HCT116 (cell line): ENCODE measurements at regions not wholly inside any gene's neighbourhood (a gene's known extent, or its start where the extent isn't known, plus 50 kb on each side); places are given as distances from the start of the nearest gene placed in this dataset.

Experiments used
- ATAC-seq: fragments of 200-7000 bp; cut with Tn5 transposase; 2 replicates; pipeline ENCODE4 v1.9.1; 2020; ENCODE audit warnings: mild to moderate bottlenecking, moderate library complexity
- BruUV-seq: library from RNA; stranded (reverse); fragments of 400-500 nt; replicated peaks from 2 replicates; lab custom pipeline; 2021; lab: Mats Ljungman, UMichigan
- CTCF ChIA-PET: fragments of 300-600 bp; sonication (Branson Sonifier 250); formaldehyde crosslinking; loops from one replicate; lab custom pipeline; 2021; ENCODE audit warnings: antibody characterized with exemption; lab: Charles Lee
- POLR2A ChIA-PET: fragments of 300-600, 350-600 bp; sonication (Branson Sonifier 250); formaldehyde crosslinking; loops from one replicate; lab custom pipeline; 2021; ENCODE audit warnings: antibody characterized with exemption; lab: Charles Lee
- RAD21 ChIA-PET, 2 experiments: fragments of 300-600 bp; sonication (Branson Sonifier 250); formaldehyde crosslinking; loops; one replicate each; lab custom pipeline; 2023; ENCODE audit warnings: low total read pairs in 2 of 2; ENCODE audit not compliant: uncharacterized antibody in 2 of 2, unreplicated experiment in 2 of 2, low non-redundant PET in 1 of 2; lab: Charles Lee
- DNase-seq: peaks from one replicate; pipeline ENCODE4 v3.0.0-alpha.2; 2010; ENCODE audit warnings: low read depth, low spot score
- H2AFZ ChIP-seq: fragments of 200-600 bp; shearing (Covaris generic), sonication (generic); 2 replicates; pipeline ENCODE4 v1.6.1; 2017; ENCODE audit warnings: low read depth, mixed run types, mixed read lengths, antibody characterized with exemption, low read length; ENCODE audit not compliant: poor library complexity, severe bottlenecking
- H3K27ac ChIP-seq: 2 replicates; pipeline ENCODE4 v1.5.1; 2012; ENCODE audit warnings: low read depth, low read length
- H3K27me3 ChIP-seq: fragments of 200-600 bp; sonication (generic); 2 replicates; pipeline ENCODE4 v1.6.1; 2016; ENCODE audit warnings: mixed run types, low read length, mixed read lengths; ENCODE audit not compliant: insufficient read depth
- H3K36me3 ChIP-seq, 2 experiments: fragments of 200-500 bp in 1 of 2; fragments of 200-600 bp in 1 of 2; sonication (Bioruptor generic) in 1 of 2; sonication (generic) in 1 of 2; 2 replicates each; pipeline versions ENCODE4 v1.5.1 to v1.6.1; 2014 to 2016; ENCODE audit warnings: low read length in 2 of 2, inconsistent platforms in 1 of 2, mixed read lengths in 1 of 2, mixed run types in 1 of 2; ENCODE audit not compliant: insufficient read depth in 2 of 2, control insufficient read depth in 1 of 2
- H3K4me1 ChIP-seq, 2 experiments: fragments of 200-600 bp in 1 of 2; sonication (generic) in 1 of 2; 2 replicates each; pipeline versions ENCODE4 v1.5.1 to v1.6.1; 2012 to 2017; ENCODE audit warnings: low read length in 2 of 2, inconsistent platforms in 1 of 2, mild to moderate bottlenecking in 1 of 2, mixed read lengths in 1 of 2, mixed run types in 1 of 2, moderate library complexity in 1 of 2; ENCODE audit not compliant: insufficient read depth in 2 of 2, control insufficient read depth in 1 of 2
- H3K4me2 ChIP-seq: fragments of 200-600 bp; sonication (generic); 2 replicates; pipeline ENCODE4 v1.6.1; 2017; ENCODE audit warnings: mixed run types, low read length, mixed read lengths
- H3K4me3 ChIP-seq, 2 experiments: fragments of 200-600 bp in 1 of 2; sonication (generic) in 1 of 2; replicated peaks in 1 of 2; 2 replicates each; pipeline ENCODE4 v1.5.1; 2011 to 2016; ENCODE audit warnings: low read length in 2 of 2, control low read depth in 1 of 2, low read depth in 1 of 2, mild to moderate bottlenecking in 1 of 2, mixed read lengths in 1 of 2, mixed run types in 1 of 2
- H3K79me2 ChIP-seq: fragments of 200-600 bp; sonication (generic); 2 replicates; pipeline ENCODE4 v1.6.1; 2017; ENCODE audit warnings: mild to moderate bottlenecking, mixed run types, low read length, moderate library complexity, mixed read lengths; ENCODE audit not compliant: insufficient read depth
- H3K9ac ChIP-seq: fragments of 200-600 bp; sonication (generic); 2 replicates; pipeline ENCODE4 v1.6.1; 2016; ENCODE audit warnings: low read length, mixed read lengths
- H3K9me2 ChIP-seq: fragments of 200-600 bp; sonication (generic), shearing (Covaris generic); 2 replicates; pipeline ENCODE4 v1.6.1; 2017; ENCODE audit warnings: mixed run types, mild to moderate bottlenecking, moderate library complexity; ENCODE audit not compliant: insufficient read depth
- H3K9me3 ChIP-seq, 2 experiments: fragments of 200-500 bp in 1 of 2; fragments of 200-600 bp in 1 of 2; sonication (Bioruptor generic) in 1 of 2; sonication (generic) in 1 of 2; 2 replicates each; pipeline ENCODE4 v1.6.1; 2014 to 2017; ENCODE audit warnings: low read length in 2 of 2, mixed read lengths in 2 of 2, inconsistent platforms in 1 of 2, low read depth in 1 of 2, mild to moderate bottlenecking in 1 of 2, mixed run types in 1 of 2, moderate library complexity in 1 of 2; ENCODE audit not compliant: control insufficient read depth in 1 of 2, insufficient read depth in 1 of 2
- H4K20me1 ChIP-seq: fragments of 200-600 bp; sonication (generic), shearing (Covaris generic); 2 replicates; pipeline ENCODE4 v1.6.1; 2017; ENCODE audit warnings: mixed run types, mild to moderate bottlenecking, moderate library complexity; ENCODE audit not compliant: insufficient read depth
- ATF3 ChIP-seq: IDR thresholded peaks from 2 replicates; pipeline ENCODE4 v1.6.1; 2012
- CBX3 ChIP-seq: IDR thresholded peaks from 2 replicates; pipeline ENCODE4 v1.6.1; 2012; ENCODE audit warnings: low read depth
- EGR1 ChIP-seq: IDR thresholded peaks from 2 replicates; pipeline ENCODE4 v1.6.1; 2012; ENCODE audit warnings: low read depth
- EZH2 ChIP-seq: fragments of 200-600 bp; sonication (generic); IDR thresholded peaks from 2 replicates; pipeline ENCODE4 v1.6.1; 2017; ENCODE audit warnings: antibody characterized with exemption, mixed run types
- EZH2phosphoT487 ChIP-seq: fragments of 200-600 bp; IDR thresholded peaks from 2 replicates; pipeline ENCODE4 v1.6.1; 2018; ENCODE audit warnings: antibody characterized with exemption, borderline replicate concordance
- JUND ChIP-seq: IDR thresholded peaks from 2 replicates; pipeline ENCODE4 v1.6.1; 2012
- MAX ChIP-seq: IDR thresholded peaks from 2 replicates; pipeline ENCODE4 v1.6.1; 2012
- POLR2A ChIP-seq: IDR thresholded peaks from 2 replicates; pipeline ENCODE4 v1.7.0; 2011; ENCODE audit warnings: borderline replicate concordance; ENCODE audit not compliant: insufficient read depth, insufficient read length; ENCODE audit errors: extremely low read depth
- REST ChIP-seq: IDR thresholded peaks from 2 replicates; pipeline ENCODE4 v1.6.1; 2012; ENCODE audit warnings: low read depth
- SP1 ChIP-seq: IDR thresholded peaks from 2 replicates; pipeline ENCODE4 v1.6.1; 2012; ENCODE audit warnings: low read depth
- ZBTB33 ChIP-seq: IDR thresholded peaks from 2 replicates; pipeline ENCODE4 v1.6.1; 2011; ENCODE audit warnings: mild to moderate bottlenecking, low read length, moderate library complexity; ENCODE audit not compliant: insufficient replicate concordance; ENCODE audit errors: extremely low read depth
- ZFX ChIP-seq: fragments of 450-650 bp; IDR thresholded peaks from 2 replicates; pipeline ENCODE4 v1.6.1; 2017
- intact Hi-C: fragments of 100-400 bp; cut with micrococcal nuclease; formaldehyde crosslinking; loops from 2 replicates; pipeline ENCODE4 v1.10.0; 2022

- CTCF ChIA-PET, result no interaction called here
- no TSS peak for BruUV-seq
Observed at GRCh38 chr10:131537281-131537680, 225.8 kb upstream of the TCERG1L start.

More at GRCh38 chr10:131537281-131537680, 225.8 kb upstream of the TCERG1L start:
- ChIA-PET RAD21 (no interaction called here), POLR2A (no interaction called here)
- H2AFZ ChIP-seq, result no peak overlapping the region
- no peaks in the 10 kb centered on the region for H3K9me3 ChIP-seq
- DNase-seq (no peak), ATAC-seq (no peak)
- peaks cover 9% of the 10 kb centered on the region; the same call in 1 of the 2 replicates for H3K27me3 ChIP-seq
- H3K4me2 ChIP-seq, result no peak overlapping the region
- H3K4me3 ChIP-seq, result no peak overlapping the region
- H4K20me1 ChIP-seq, result no peaks in the 10 kb centered on the region
- no peak overlapping the region for H3K27ac ChIP-seq
- H3K4me1 ChIP-seq, result no peaks in the 10 kb centered on the region
- no peaks in the 10 kb centered on the region for H3K79me2 ChIP-seq
- no peak overlapping the region for H3K9ac ChIP-seq
- intact Hi-C loops, result no loop called here
- no peaks in the 10 kb centered on the region for H3K36me3 ChIP-seq
- no peaks in the 10 kb centered on the region for H3K9me2 ChIP-seq
- no peak for TF ChIP-seq JUND
- TF ChIP-seq EZH2, result no peak
- TF ChIP-seq ZBTB33, result no peak
- no peak for TF ChIP-seq EGR1
- TF ChIP-seq EZH2phosphoT487, result no peak
- no peak for TF ChIP-seq POLR2A
- no peak for TF ChIP-seq REST
- no peak for TF ChIP-seq ATF3
- no peak for TF ChIP-seq ZFX
- no peak for TF ChIP-seq SP1
- TF ChIP-seq CBX3, result no peak
- no peak for TF ChIP-seq MAX
- TF ChIP-seq, all 23 proteins: peak for 0
